Stimulated activated CD4-positive, alpha-beta T cell treated with anti-CD3 and anti-CD28 coated beads, Interleukin-1b, Interleukin-23, amount 100 ng/mL, for 24 hours (primary cell): ENCODE measurements at regions not wholly inside any gene's neighbourhood (a gene's known extent, or its start where the extent isn't known, plus 50 kb on each side); places are given as distances from the start of the nearest gene placed in this dataset.

Source experiments
- DNase-seq, 4 experiments: peaks; one replicate each; pipeline ENCODE4 v3.0.0-alpha.2; 2020; ENCODE audit warnings: low read depth in 4 of 4, low spot score in 1 of 4

- DNase-seq: no peak
Observed at GRCh38 chr14:54090274-54090673, 133.6 kb upstream of the BMP4 start.

- DNase-seq: no peak
Observed at GRCh38 chr14:54094765-54095164, 138.1 kb upstream of the BMP4 start.

- no peak for DNase-seq
Observed at GRCh38 chr14:54098536-54098935, 141.9 kb upstream of the BMP4 start.

GRCh38 chr14:54102051-54102456 is 145.4 kb upstream of the BMP4 start:
- DNase-seq: no peak

- no peak for DNase-seq
Observed at GRCh38 chr14:54102530-54102929, 145.9 kb upstream of the BMP4 start.

- DNase-seq: no peak
Observed at GRCh38 chr14:54104601-54105145, 148.0 kb upstream of the BMP4 start.

- DNase-seq: no peak
Observed at GRCh38 chr14:54105406-54105805, 148.8 kb upstream of the BMP4 start.

- DNase-seq: no peak
Observed at GRCh38 chr14:54105898-54106297, 149.3 kb upstream of the BMP4 start.

- no peak for DNase-seq
Observed at GRCh38 chr14:54106661-54107377, 150.2 kb upstream of the BMP4 start.

GRCh38 chr14:54108481-54109471 is 152.2 kb upstream of the BMP4 start:
- DNase-seq: no peak

GRCh38 chr14:54109521-54110120 is 153.0 kb upstream of the BMP4 start:
- no peak for DNase-seq

- no peak for DNase-seq
Observed at GRCh38 chr14:54114941-54115340, 158.3 kb upstream of the BMP4 start.

GRCh38 chr14:54116198-54116885 is 159.7 kb upstream of the BMP4 start:
- no peak for DNase-seq

- no peak for DNase-seq
Observed at GRCh38 chr14:54116972-54117371, 160.3 kb upstream of the BMP4 start.

GRCh38 chr14:54117396-54117795 is 160.8 kb upstream of the BMP4 start:
- DNase-seq: no peak

- no peak for DNase-seq
Observed at GRCh38 chr14:54117924-54118323, 161.3 kb upstream of the BMP4 start.

- DNase-seq: no peak
Observed at GRCh38 chr14:54120260-54120659, 163.6 kb upstream of the BMP4 start.

GRCh38 chr14:54121466-54122027 is 164.9 kb upstream of the BMP4 start:
- DNase-seq: no peak

- no peak for DNase-seq
Observed at GRCh38 chr14:54123841-54124240, 167.2 kb upstream of the BMP4 start.

GRCh38 chr14:54125109-54125508 is 168.5 kb upstream of the BMP4 start:
- DNase-seq: no peak

- no peak for DNase-seq
Observed at GRCh38 chr14:54126947-54127346, 170.3 kb upstream of the BMP4 start.
